ENCODE measurements at regions not wholly inside any gene's neighbourhood (a gene's known extent, or its start where the extent isn't known, plus 50 kb on each side); places are given as distances from the start of the nearest gene placed in this dataset.
A peak's percentile ranks its signal among the peaks of the same experiment; 100 is the strongest.
"Not testable (repeated sequence)": the region's sequence is repeated elsewhere in the genome, so short reads cannot be mapped to it uniquely, and the experiment has no call there.

GRCh38 chr15:30195355-30196008, 60.6 kb downstream of the GOLGA8T start:
- peak; percentile 2 for DNase-seq (ENCODE audit: low read depth, low spot score)

GRCh38 chr15:30196009-30196375, 61.1 kb downstream of the GOLGA8T start:
- DNase-seq (ENCODE audit: low read depth, low spot score) = peak; percentile 58

- DNase-seq (ENCODE audit: low read depth, low spot score) = not testable (repeated sequence)
Observed at GRCh38 chr15:30196769-30197168, 61.9 kb downstream of the GOLGA8T start.

GRCh38 chr15:30201517-30201916, 66.7 kb downstream of the GOLGA8T start:
- not testable (repeated sequence) for DNase-seq (ENCODE audit: low read depth, low spot score)

- DNase-seq (ENCODE audit: low read depth, low spot score) = not testable (repeated sequence)
Observed at GRCh38 chr15:30213733-30214132, 78.9 kb downstream of the GOLGA8T start.

- DNase-seq (ENCODE audit: low read depth, low spot score) = not testable (repeated sequence)
Observed at GRCh38 chr15:30221803-30222202, 87.0 kb downstream of the GOLGA8T start.

- not testable (repeated sequence) for DNase-seq (ENCODE audit: low read depth, low spot score)
Observed at GRCh38 chr15:30222798-30223591, 88.1 kb downstream of the GOLGA8T start.

- DNase-seq (ENCODE audit: low read depth, low spot score) = not testable (repeated sequence)
Observed at GRCh38 chr15:30225233-30225891, 90.5 kb downstream of the GOLGA8T start.

GRCh38 chr15:30261432-30262141, 126.7 kb downstream of the GOLGA8T start:
- DNase-seq (ENCODE audit: low read depth, low spot score) = peak; percentile 0

GRCh38 chr15:30262142-30262460, 127.2 kb downstream of the GOLGA8T start:
- DNase-seq (ENCODE audit: low read depth, low spot score) = not testable (repeated sequence)

- DNase-seq (ENCODE audit: low read depth, low spot score) = not testable (repeated sequence)
Observed at GRCh38 chr15:30264000-30264399, 129.1 kb downstream of the GOLGA8T start.

- DNase-seq (ENCODE audit: low read depth, low spot score) = not testable (repeated sequence)
Observed at GRCh38 chr15:30295150-30295844, 98.0 kb downstream of the CHRFAM7A start.

- not testable (repeated sequence) for DNase-seq (ENCODE audit: low read depth, low spot score)
Observed at GRCh38 chr15:30303968-30304367, 89.4 kb downstream of the CHRFAM7A start.

All from astrocyte of the hippocampus (primary cell).